ENCODE measurements at regions not wholly inside any gene's neighbourhood (a gene's known extent, or its start where the extent isn't known, plus 50 kb on each side); places are given as distances from the start of the nearest gene placed in this dataset.

DNA sequence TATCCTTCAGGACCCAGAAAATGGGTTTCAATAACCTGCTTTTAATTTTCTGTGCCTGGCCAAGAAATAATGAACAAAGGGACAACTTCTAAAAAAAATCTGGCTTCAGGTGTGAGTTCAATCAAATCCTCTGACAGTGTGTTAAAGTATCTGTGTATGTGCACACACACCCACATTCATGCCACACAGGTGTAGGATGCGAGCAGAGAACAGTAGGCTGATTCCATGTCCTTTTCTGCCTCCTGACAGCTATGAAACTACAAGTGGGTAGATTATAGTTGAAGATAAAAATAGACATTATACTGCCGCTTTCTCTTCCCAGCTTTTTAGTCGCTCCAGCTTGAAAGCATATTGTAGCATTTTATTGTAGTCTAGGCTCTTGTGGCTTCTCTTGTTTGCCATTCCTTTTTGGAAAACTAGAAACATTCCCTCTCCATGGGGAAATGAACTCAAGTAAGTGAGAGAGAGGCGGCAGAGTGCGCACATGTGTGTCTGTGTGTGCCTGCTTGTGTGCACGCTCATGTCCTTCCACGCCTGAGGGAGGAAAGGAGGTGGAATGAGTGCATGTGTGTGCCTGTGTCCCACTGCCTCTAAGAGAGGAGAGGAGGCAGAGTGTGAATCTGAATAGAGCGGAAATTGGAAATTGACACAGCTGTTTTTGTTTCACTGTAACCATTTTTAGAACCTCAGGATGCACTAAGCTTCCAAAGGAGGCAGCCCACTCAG lies 273.0 kb downstream of the ELAVL2 start:
- TF ChIP-seq CTCF (conservative IDR thresholded peaks at IDR 0.05; ENCODE audit: low read depth, low read length) (no peak), RFX5 (IDR thresholded peaks at IDR 0.05; ENCODE audit: low read depth, low read length) (no peak), BHLHE40 (IDR thresholded peaks at IDR 0.05; ENCODE audit: low read depth, low read length) (no peak), POLR2A (IDR thresholded peaks at IDR 0.05; ENCODE audit: low read depth, low read length) (no peak), CEBPB (IDR thresholded peaks at IDR 0.05; ENCODE audit: low read depth, low read length) (no peak), SMC3 (IDR thresholded peaks at IDR 0.05; ENCODE audit: low read depth, low read length) (no peak)

Measured in IMR-90 (cell line).